ENCODE measurements at regions not wholly inside any gene's neighbourhood (a gene's known extent, or its start where the extent isn't known, plus 50 kb on each side); places are given as distances from the start of the nearest gene placed in this dataset.

DNA sequence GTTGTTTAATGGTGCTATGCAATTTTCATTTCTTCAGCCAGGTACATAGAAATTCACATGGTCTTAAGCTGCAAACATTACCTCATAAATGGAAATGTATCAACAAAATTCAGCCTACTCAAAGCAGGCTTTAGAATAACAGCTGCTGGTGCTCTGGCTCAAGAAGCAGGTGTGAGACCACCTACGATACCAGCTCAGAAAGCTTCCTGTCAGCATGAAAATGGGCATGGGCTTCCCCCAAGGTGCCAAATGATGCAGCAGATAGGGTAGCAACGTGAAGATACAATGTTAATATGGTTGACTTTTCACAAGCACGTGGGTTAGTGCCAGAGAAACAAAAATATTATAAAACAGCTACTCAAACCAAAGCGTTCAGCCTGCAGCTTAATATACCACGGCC is 343.4 kb upstream of the PRICKLE1 start:
- H3K4me3 ChIP-seq (replicated peaks; ENCODE audit: insufficient read depth, low read length): no peak overlapping the region
- no peak for TF ChIP-seq GABPA (IDR thresholded peaks at IDR 0.05; ENCODE audit: low read depth)
- no peak for TF ChIP-seq SPI1 (IDR thresholded peaks at IDR 0.05; ENCODE audit: borderline replicate concordance, low read depth)
- no peak for TF ChIP-seq CTCF (IDR thresholded peaks at IDR 0.05; ENCODE audit: insufficient read depth, low read length)
- TF ChIP-seq, protein P1, sequence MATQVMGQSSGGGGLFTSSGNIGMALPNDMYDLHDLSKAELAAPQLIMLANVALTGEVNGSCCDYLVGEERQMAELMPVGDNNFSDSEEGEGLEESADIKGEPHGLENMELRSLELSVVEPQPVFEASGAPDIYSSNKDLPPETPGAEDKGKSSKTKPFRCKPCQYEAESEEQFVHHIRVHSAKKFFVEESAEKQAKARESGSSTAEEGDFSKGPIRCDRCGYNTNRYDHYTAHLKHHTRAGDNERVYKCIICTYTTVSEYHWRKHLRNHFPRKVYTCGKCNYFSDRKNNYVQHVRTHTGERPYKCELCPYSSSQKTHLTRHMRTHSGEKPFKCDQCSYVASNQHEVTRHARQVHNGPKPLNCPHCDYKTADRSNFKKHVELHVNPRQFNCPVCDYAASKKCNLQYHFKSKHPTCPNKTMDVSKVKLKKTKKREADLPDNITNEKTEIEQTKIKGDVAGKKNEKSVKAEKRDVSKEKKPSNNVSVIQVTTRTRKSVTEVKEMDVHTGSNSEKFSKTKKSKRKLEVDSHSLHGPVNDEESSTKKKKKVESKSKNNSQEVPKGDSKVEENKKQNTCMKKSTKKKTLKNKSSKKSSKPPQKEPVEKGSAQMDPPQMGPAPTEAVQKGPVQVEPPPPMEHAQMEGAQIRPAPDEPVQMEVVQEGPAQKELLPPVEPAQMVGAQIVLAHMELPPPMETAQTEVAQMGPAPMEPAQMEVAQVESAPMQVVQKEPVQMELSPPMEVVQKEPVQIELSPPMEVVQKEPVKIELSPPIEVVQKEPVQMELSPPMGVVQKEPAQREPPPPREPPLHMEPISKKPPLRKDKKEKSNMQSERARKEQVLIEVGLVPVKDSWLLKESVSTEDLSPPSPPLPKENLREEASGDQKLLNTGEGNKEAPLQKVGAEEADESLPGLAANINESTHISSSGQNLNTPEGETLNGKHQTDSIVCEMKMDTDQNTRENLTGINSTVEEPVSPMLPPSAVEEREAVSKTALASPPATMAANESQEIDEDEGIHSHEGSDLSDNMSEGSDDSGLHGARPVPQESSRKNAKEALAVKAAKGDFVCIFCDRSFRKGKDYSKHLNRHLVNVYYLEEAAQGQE (IDR thresholded peaks at IDR 0.05; ENCODE audit: insufficient replicate concordance, low read depth): no peak
- TF ChIP-seq POLR2AphosphoS5 (IDR thresholded peaks at IDR 0.05; ENCODE audit: low read depth): no peak
- no peaks in the 10 kb centered on the region for H3K27me3 ChIP-seq (ENCODE audit: insufficient read depth, poor library complexity, severe bottlenecking)
- H3K27ac ChIP-seq (replicated peaks): no peak overlapping the region
- DNase-seq (ENCODE audit: low read depth in 1 of 2, low spot score in 1 of 2): no peak

DNA sequence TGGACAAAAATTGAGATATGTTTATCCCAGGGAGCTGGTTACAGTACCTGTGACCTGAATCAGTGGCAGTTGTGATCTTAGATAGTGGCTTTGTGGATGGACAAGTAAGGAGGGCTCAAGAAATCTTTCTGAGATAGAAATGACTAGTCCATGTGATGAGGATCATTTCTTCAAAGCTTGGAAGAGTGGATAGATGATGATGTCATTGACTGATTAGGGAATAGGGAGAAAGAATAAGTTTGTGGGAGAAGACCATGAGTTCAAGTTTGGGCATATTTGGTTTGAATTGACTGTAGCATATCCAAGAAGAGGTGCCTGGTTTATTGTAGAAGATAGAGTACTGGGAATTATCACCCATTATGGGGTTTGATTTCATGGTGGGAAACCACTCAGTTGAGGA is 336.7 kb upstream of the PRICKLE1 start:
- H3K4me3 ChIP-seq (replicated peaks; ENCODE audit: insufficient read depth, low read length): no peak overlapping the region
- no peaks in the 10 kb centered on the region for H3K27me3 ChIP-seq (ENCODE audit: insufficient read depth, poor library complexity, severe bottlenecking)
- H3K27ac ChIP-seq (replicated peaks): no peak overlapping the region
- no peak for DNase-seq (ENCODE audit: low read depth in 1 of 2, low spot score in 1 of 2)
- TF ChIP-seq CTCF (IDR thresholded peaks at IDR 0.05; ENCODE audit: insufficient read depth, low read length) (no peak), GABPA (IDR thresholded peaks at IDR 0.05; ENCODE audit: low read depth) (no peak), POLR2AphosphoS5 (IDR thresholded peaks at IDR 0.05; ENCODE audit: low read depth) (no peak), SPI1 (IDR thresholded peaks at IDR 0.05; ENCODE audit: borderline replicate concordance, low read depth) (no peak)
- TF ChIP-seq, protein P1 (IDR thresholded peaks at IDR 0.05; ENCODE audit: insufficient replicate concordance, low read depth): no peak

DNA sequence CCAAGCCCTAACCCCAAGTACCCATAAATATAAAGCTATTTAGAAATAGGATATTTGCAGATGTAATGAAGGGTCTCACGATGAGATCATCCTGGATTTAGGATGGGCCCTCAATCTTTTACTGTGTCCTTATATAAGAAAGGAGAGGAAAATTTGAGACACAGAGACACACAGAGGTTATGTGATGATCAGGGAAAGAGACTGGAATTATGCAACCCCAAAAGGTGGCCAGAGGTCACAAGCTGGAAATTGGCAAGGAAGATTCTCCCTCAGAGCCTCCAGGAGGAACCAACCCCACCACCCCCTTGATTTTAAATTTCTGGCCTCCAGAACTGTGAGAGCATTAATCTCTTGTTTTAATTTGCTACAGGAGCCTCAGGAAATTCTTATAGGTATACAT is 334.9 kb upstream of the PRICKLE1 start:
- H3K27me3 ChIP-seq (ENCODE audit: insufficient read depth, poor library complexity, severe bottlenecking): no peaks in the 10 kb centered on the region
- H3K27ac ChIP-seq (replicated peaks): no peak overlapping the region
- TF ChIP-seq GABPA (IDR thresholded peaks at IDR 0.05; ENCODE audit: low read depth): no peak

DNA sequence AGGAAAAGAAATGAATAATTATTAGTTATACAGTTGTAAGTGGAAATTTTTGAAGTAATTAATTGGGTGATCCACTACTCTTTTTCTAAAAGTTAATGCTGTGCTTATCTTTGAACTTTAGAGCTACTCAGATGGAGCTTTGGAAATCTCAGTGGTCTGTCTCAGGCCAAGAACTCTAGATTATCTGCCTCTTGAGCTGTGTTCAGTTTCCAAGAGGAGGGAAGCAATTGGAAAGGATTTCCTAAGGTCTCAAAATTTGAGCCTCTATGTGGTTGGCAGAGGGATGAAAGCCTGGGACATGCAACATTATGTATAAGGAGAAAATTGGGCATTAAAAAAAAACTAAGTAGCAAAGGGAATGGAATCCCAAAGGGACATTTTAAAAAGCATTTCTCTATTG is 334.0 kb upstream of the PRICKLE1 start:
- Histone ChIP-seq H3K27me3 (ENCODE audit: insufficient read depth, poor library complexity, severe bottlenecking) (no peaks in the 10 kb centered on the region), H3K27ac (replicated peaks) (no peak overlapping the region), H3K4me3 (replicated peaks; ENCODE audit: insufficient read depth, low read length) (no peak overlapping the region)
- no peak for DNase-seq (ENCODE audit: low read depth in 1 of 2, low spot score in 1 of 2)
- no peak for TF ChIP-seq POLR2AphosphoS5 (IDR thresholded peaks at IDR 0.05; ENCODE audit: low read depth)
- TF ChIP-seq CTCF (IDR thresholded peaks at IDR 0.05; ENCODE audit: insufficient read depth, low read length): no peak
- TF ChIP-seq GABPA (IDR thresholded peaks at IDR 0.05; ENCODE audit: low read depth): no peak
- TF ChIP-seq SPI1 (IDR thresholded peaks at IDR 0.05; ENCODE audit: borderline replicate concordance, low read depth): no peak
- TF ChIP-seq, protein P1 (IDR thresholded peaks at IDR 0.05; ENCODE audit: insufficient replicate concordance, low read depth): no peak

More for the DNA sequence above, 334.9 kb upstream of the PRICKLE1 start:
- DNase-seq (ENCODE audit: low read depth in 1 of 2, low spot score in 1 of 2): no peak
- no peak overlapping the region for H3K4me3 ChIP-seq (replicated peaks; ENCODE audit: insufficient read depth, low read length)

Measured in HL-60 (cell line).